HG03039 (cell line): ENCODE measurements at regions not wholly inside any gene's neighbourhood (a gene's known extent, or its start where the extent isn't known, plus 50 kb on each side); places are given as distances from the start of the nearest gene placed in this dataset.

ENCODE experiments used
- ATAC-seq: cut with Tn5 transposase; IDR thresholded peaks from one replicate; pipeline ENCODE4 v1.9.1; 2021; ENCODE audit warnings: mild to moderate bottlenecking, moderate library complexity; ENCODE audit not compliant: unreplicated experiment

DNA sequence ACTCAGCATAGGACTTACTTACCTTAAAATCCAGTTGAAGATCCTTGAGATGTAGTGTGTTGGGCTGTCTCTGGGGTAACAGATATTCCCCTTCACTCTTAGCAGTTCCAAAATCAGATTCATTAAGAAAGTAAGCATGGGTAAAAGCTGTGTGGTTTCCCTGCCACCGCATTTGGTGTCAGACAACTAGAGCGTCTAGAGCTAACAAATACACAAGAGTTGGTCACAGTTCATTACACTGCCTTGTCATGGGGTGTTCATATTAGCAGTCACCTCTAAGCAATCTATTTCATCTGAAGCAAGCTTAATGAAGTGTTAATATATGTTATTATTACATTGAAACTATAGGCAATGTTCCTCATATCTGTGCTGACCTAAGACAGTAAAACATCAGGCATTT, 342.8 kb downstream of the PPARGC1A start:
- no peak for ATAC-seq

DNA sequence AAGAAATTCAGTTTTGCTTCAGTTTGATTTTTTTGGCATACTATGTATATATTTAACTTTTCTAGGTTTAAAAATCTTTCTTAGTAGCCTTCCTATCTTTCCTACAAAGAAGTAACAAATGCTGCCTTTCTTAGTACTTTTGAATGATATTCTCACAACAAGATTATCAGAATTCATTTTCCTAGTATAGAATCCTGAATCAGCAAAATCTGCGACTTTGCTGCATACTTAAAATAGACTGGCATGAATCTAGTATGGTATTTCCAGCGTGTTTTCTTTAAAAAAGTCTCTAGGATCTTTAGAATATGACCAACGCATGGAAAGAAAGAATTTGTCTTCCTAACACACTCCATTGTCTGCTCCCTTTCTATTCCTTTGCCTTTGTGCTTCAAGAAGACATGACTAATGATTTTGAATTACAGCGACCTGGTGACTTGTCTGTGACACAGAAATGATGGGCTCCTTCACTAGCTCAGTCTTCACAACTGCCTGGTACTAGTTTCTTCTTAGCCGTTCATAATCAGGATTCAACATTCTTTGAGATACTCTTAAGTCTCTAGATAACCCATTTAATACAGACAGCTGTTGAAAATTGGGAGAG, 349.8 kb downstream of the PPARGC1A start:
- ATAC-seq: no peak

DNA sequence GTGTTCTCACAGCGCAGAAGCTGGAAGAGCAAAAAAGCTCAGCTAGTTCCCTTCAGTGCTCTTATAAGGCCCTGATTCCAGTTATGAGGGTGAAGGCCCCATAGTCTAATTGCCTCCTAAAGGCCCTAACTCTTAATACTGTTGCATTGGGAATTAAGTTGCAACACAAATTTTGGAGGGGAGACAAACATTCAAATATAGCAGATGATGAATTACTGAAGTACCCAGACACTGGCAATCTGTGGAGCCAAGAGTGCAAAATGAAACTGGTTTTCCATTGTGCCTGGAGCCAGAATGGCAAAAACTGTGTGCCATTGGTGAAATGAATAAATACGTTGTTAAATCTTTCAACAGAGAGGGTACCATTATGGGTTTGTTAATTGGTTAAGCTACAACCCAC, 356.0 kb downstream of the PPARGC1A start:
- no peak for ATAC-seq

DNA sequence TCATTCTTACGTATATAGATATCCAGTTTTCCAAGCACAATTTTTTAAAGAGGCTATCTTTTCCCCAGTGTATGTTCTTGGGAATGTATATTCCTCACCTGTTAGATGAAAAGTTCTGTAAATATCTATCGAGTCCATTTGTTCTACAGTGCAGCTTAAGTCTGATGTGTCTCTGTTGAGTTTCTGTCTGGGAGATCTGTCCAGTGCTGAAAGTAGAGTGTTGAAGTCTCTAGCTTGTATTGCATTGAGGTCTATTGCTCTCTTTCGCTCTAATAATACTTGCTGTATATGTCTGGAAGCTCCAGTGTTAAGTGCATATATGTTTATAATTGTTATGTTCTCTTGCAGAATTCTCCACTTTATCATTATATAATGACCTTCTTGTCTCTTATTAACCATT, 373.1 kb downstream of the PPARGC1A start:
- no peak for ATAC-seq

DNA sequence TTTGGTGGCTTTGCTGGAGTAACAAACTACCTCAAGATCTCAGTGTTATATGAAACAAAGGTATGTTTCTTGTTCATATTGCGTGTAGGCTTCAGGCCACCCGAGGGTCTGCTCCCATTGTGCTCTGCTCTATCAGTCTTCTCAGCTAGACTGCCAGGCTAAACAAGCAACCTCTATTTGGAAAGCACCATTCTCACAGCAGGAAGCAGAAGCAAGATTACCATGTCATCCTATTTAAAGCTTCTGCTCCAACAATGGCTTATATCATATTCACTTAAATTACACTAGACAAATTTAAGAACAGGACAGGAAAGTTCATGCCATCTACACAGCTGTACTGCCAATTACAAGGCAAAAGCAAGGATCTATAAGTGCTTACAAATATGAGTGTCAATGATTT, 385.8 kb downstream of the PPARGC1A start:
- ATAC-seq: no peak

DNA sequence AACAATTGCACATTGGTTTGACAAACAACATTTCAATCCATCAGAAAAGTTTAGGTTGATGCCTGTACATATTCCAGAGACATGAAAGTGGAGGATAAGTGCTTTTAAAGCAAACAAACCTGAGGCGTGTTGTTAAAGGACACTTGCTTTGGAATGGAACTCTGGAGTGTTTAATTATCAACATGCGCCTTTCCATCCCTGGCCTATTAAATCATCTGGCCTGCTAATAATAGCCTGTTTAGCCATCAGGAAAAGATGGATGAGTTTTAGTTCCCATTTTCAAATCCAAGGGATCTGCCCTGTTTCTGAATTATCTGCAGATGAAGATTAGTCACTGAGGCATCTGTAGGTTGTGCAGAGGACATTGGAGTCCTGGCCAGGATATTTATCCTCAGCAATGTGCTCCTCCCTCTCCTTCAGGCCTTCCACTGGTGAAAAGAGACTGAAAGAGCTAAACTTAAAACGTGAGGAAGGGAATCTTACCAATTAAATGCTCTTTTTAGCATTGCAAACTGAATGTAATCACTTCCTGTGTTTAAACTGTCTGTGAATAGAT, 388.9 kb downstream of the PPARGC1A start:
- ATAC-seq: no peak

DNA sequence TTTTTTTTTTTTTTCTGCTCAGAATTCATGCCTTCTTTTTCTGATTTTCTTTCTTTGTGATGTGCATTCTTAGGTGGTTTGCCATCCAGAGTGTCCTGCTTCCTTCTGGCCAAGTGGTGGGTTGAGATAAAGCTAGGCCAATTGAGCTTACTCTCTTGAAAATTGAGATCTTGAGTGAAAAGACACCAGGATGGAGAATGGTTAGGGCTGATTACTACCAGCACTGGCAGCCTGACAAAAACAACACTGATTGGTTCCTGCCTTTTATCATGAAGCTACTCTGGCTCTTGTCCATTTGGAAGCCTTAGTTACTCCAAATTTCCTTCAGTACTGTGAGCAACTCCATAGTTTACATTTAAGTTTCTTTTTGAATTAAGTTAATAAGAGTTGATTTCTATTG, 404.0 kb downstream of the PPARGC1A start:
- ATAC-seq: no peak

DNA sequence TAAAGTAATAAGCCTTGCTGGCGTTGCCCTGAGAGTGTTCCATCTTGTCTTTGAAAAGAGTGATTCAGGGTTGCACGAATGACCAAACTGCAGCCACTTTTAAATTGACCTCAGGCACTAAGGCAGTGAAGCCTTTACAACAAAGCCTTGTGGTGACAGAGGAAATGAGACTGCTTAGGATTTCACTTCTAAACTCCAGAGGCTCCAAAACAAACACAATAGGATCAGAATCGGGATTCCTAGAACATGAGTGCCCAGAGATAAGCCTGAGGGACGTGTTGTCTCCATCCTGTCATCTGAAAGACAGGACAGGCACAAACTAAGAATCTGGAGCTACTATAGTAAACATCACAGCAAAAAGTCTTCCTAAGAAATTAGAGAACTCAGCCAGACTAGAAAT, 405.2 kb downstream of the PPARGC1A start:
- no peak for ATAC-seq

DNA sequence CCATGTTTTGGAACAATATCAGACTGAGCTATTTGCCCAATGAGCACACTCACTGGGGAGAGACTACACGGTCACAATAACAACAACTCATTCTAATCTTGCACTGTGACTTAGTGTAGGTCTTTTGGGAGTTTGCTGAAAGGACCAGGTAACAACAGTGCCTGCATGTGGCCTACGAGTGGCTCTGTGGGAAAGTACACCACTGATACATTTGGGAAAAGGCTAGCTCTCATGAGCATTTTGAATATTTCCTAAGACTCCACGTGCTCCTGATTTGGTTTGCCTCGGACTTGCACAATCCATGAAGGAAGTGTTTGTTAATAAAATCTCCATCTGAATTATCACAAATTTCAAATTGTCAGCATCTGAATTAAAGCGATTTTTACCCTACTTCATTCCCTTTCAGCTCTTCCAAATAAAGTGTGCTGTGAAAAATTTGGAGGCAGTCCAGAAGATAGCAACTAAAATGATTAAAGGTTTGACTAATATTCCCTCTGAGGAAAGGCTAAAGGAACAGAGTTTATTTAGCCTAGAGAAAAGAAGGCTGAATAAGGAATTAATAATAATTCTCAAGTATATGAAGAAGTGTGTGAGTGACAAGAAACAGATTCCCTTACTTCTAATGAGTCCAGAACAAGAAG, 406.4 kb downstream of the PPARGC1A start:
- no peak for ATAC-seq

DNA sequence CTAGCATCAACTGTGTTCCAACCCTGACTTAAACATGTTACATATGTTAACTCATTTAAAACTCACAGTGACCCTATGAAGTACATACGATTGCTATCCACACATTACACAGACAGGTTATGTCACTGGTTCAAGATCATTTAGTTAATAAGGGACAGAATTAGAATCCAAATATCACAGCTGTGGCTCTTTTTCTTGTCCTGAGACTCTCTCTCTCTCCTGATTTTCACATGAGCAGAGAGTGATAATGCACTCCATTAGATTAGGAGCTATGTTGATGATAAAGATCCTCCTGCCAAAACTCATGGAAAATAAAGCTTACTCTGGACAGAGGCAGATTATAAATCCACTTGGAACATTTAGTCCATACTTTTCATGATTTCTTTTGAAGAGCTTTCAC, 408.3 kb downstream of the PPARGC1A start:
- ATAC-seq: no peak

DNA sequence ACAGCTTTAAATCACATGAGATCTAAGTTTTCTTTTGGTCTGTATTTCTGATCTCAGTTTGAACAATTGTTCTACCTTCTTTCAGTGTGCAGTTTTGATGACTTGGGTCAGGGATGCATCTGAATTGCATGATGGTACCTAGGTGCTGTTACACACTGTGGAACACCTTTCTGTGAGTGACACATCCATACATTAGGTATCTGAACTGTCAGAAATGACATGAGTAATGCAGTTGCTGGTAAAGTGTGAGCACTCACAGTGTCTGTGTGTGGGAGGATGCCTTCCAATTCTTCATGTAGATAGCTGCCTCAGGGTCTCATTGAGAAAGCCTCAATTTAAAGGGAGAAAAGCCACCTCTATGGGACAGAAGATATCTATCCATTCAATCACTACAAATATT, 411.9 kb downstream of the PPARGC1A start:
- ATAC-seq: no peak

DNA sequence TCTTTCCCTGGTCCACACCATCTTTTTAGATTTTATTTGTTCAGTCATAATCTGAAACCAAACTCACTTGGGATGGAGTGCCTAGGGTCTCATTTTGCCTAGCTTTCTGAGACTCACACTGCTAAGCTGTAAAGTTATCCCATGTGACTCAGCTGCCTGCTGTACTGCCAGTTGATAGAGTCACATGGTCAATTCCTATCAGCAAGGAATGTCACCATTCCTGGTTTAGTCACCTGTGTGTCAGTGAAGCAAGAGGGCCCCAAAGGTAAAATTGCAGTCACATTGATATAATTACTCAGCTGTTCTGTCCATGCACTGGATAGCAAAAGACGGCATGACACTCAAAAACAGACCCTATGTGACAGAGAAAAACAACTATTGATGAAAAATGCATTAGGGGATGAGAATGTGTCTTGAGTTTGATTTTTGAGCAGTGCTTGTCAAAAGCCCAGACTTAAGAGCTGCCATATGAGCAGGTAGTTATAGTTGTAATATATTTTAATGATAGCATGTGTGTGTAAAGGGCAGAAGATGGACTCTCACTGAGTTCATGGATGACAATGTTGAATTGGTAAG, 413.2 kb downstream of the PPARGC1A start:
- ATAC-seq: no peak

DNA sequence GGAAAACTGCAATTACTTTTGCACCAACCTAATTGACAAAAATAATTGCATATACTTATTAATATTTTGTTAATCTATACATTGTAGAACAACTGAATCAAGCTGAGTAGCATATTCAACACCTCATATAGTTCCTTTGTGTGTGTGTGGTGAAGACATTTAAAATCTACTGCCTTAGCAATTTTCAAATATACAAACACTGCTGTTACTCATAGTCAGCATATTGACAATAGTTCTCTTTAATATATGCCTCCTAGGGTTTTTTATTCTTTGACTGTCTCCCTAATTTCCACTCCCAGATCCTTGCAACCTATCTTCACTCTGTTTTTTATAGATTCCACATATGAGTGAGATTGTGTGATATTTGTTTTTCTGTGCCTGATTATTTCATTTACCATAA, 426.8 kb downstream of the PPARGC1A start:
- no peak for ATAC-seq

DNA sequence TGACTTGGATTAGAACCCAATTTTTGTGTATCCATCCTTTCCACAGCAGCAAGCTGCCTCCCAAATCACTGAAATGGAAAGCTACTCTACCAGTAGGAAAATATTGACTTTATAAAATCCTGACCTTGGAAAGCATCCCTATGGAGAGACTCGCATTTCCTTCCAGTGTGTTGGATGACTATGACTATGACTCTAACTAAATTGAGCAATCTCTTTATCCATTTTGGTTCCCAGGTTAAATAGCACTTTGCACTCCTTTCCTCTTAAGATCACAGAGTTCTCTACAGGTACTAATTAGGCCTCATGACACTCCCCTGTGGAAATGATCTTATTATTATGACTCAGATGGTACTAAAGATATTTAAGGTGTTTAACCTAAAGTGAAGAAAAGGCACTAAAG, 431.8 kb downstream of the PPARGC1A start:
- ATAC-seq: no peak

DNA sequence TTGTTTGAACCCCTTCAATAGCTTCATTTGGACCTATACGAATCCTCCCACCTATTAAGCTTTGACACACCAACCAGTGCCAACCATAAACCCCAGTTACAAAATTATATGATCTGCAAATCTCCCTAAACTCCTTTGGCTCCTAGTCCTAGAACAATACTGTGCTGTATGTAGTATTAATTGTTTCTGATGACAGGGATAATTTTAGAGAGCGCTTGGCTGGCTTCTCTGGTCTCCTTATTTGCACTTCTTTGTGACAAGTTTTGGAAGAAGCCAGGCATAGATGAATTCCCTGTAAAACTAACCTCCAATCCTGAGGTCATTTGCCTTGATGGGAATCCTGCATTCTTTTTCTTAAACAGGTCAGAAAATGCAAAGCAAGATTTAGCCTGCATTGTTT, 433.0 kb downstream of the PPARGC1A start:
- no peak for ATAC-seq

DNA sequence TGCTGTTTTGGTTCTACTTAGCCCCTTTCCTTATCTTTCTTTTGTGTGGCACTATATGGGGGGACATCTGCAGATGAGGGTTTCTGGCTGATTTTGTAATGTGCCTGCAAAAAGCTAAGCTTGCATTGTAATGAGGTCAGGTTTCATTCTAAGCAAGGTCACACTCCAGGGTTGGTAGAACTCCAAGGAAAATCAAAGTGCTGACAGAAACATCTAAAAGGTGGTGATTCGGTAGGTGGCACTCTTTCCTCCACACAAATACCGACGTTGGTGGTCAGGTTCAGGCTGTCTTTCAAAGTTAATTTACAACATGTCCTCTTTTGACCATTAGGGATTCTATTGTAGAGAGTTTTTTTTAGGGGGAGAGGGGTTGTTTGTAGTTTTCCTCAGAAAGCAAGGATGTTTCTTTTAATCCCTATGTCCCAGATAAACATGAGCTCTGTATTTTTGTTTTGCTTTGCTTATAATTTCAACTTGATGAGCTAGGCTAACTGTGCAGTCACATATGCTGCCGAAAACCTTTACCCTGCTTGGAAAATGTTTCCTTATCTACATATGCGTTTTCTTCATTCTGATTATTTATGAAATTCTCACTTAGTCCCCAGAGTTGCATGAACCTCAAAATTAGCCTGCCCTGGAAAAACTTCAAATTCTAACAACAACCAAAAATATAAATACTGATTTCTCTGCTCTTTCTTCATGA, 434.2 kb downstream of the PPARGC1A start:
- no peak for ATAC-seq

DNA sequence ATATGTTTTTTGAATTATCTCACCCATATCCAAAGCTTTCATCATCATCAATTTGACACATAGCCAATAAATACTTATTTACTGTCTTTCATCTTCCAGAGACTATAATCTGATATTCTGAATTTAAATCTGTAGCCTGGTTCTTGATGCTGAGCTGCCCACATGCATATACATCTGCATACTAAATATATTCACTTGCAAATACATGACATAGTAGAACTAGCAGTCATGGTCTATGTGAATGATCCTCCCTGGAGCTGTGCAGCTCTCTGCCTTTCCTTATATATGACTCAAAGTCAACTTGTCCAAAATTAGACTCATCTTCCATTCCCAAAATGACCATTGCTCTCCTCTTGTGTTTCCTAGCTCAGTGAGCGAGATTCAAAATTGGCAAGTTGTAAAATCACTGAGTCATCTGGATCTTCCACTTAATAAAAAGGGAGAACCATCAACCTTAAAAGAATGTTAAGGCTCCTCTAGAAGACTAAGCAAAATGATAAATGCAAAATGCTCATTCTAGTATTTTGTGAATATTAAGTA, 448.2 kb downstream of the PPARGC1A start:
- ATAC-seq: no peak

DNA sequence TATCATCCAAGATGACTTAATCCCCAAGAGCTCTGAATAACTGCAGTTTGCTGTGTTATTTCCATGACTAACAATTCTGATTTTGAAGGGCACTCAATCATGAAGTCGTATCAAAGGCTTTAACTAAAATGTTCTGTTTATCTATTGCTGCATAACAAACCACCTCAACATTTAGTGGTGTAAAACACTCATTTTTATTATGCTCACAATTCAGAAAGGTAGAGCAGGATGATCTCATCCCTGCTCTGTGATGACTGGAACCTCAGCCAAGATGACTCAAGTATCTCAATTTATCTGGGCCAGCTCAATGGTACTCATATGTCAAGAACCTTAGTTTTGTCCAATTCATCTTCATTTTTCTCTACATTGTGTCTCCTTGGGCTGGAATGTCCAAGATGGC, 451.1 kb downstream of the PPARGC1A start:
- no peak for ATAC-seq

DNA sequence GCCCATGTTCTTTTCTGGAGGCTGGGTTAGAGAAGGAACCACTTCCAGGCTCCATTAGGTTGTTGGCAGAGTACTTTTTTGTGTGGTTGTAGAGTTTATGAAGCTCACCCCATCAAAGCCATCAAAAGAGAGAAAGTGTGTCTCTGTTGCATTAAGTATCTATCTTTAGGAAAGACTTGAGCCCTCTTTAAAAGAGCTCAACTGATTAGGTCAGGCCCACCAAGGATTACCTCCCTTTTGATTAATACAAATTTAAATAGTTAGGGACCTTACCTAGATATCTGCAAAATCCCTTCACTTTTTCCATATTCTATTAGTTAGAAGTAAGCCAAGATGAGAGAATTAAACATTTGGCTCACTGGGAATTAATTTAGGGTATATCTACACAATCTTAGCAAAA, 460.4 kb downstream of the PPARGC1A start:
- ATAC-seq: no peak

DNA sequence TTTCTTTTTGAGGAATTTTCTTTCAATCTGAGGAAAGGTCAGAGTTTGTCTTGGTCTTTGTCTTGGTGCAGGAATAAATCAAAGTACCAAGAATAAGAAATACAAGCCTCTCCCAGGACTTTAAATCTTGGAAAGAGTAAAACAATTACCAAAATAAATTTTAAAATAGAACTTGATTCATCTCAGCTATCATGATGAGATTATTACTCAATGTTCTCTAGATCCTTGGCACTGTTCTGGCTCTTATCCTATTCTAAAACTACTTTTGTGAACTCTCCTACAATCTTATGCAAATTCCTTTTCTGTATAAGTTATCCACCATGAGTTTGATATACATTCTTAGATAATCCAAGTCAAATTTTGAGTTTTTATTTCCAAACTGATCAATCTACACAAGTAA, 464.3 kb downstream of the PPARGC1A start:
- no peak for ATAC-seq

DNA sequence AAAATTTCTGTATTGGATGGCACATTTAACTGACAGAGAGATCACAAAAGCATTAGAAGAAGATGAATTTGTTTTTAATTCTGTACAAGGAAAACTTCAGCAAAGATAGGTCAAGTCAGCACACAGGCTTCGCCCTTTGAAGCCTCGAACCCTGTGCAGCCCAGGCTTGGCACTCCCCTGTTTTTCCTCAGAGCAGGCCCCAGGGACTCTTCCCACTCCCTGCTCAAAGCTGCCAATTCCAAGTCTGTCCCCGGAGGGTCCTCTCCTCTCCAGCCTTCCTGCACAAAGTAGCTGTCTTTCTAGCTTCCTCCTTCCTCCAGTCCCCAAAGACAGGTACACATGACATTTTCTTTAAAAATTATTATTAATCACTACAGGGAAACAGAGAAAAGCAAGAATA, 466.3 kb downstream of the PPARGC1A start:
- ATAC-seq: no peak

DNA sequence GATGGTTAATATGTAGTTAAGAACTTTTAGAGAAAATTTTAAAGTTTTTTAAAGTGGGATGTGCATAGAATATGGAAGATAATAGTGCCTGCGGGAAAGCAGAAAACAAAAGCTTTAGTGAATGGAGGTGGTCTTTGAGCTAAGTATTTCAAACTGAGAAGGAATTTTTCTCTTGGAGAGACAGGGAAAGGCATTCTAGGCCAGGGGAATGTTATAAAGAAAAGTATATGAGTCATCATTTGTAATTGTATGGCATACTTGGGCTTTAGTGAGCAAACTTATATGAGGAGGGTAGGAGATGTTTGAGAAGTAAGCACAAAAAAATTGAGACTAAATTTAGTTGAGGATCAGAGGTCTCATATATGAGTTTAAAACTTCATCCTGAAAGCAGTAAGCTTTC, 467.0 kb downstream of the PPARGC1A start:
- ATAC-seq: no peak
